ENCODE measurements at regions not wholly inside any gene's neighbourhood (a gene's known extent, or its start where the extent isn't known, plus 50 kb on each side); places are given as distances from the start of the nearest gene placed in this dataset.
"Not testable (repeated sequence)": the region's sequence is repeated elsewhere in the genome, so short reads cannot be mapped to it uniquely, and the experiment has no call there.

DNA sequence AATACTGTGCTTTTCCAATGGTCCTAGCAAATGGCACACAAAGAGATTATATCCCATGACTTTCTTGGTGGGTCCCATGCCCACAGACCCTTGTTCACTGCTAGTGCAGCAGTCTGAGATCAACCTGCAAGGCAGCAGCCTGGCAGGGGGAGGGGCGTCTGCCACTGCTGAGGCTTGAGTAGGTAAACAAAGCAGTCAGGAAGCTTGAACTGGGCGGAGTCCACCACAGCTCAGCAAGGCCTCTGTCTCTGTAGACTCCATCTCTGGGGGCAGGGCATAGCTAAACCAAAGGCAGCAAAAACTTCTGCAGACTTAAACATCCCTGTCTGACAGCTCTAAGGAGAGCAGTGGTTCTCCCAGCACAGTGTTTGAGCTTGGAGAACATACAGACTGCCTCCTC, 82.9 kb downstream of the ZNF737 start:
- DNase-seq, result no peak

GRCh38 chr19:20481736-20482135, 83.8 kb downstream of the ZNF737 start:
- DNase-seq, result no peak

- DNase-seq, result no peak
These were observed 86.1 kb downstream of the ZNF737 start for GRCh38 chr19:20479483-20479882.

DNA sequence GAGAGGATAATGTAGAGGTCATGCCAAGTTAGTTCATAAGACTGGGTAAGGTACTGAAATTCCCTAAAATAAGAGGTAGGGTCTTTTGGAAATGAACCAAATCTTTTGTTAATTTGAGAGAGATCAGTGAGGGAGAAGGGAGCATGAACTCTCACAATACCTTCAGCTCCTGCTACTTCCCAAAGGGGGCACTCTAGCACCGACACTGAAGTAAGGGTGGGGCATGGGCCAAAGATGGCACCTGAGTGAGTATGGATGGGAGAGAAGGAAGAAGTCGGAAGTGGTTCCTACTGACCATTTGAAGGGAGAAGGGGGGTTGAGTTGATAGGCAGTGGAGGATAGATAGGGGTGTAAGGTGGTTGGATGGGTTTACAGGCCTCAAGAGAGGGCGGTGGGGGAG, 86.6 kb downstream of the ZNF737 start:
- no peak for DNase-seq

DNA sequence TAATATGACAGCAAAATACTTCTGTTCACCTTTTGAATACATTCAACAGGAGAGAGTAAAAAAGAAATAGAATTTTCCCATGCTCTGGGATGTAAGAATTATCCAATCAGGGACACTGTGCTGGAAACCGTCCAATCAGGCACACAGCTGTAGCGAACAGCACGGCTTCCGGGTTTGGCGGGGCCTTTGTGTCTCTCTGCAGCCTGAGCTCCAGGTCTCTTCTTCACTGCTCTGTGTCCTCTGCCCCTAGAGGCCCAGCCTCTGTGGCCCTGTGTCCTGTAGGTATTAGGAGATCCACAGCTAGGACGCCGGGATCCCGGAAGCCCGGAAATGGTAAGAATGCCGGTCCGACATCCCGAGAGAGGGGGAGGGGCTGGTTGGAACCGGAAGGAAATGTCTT, 92.7 kb downstream of the ZNF737 start:
- no peak for DNase-seq

GRCh38 chr19:20471431-20471830, 94.2 kb downstream of the ZNF737 start:
- DNase-seq, result no peak

- DNase-seq, result no peak
These were observed 95.0 kb downstream of the ZNF737 start for GRCh38 chr19:20470345-20471135.

GRCh38 chr19:20466638-20466990, 99.0 kb downstream of the ZNF737 start:
- DNase-seq, result not testable (repeated sequence)

DNA sequence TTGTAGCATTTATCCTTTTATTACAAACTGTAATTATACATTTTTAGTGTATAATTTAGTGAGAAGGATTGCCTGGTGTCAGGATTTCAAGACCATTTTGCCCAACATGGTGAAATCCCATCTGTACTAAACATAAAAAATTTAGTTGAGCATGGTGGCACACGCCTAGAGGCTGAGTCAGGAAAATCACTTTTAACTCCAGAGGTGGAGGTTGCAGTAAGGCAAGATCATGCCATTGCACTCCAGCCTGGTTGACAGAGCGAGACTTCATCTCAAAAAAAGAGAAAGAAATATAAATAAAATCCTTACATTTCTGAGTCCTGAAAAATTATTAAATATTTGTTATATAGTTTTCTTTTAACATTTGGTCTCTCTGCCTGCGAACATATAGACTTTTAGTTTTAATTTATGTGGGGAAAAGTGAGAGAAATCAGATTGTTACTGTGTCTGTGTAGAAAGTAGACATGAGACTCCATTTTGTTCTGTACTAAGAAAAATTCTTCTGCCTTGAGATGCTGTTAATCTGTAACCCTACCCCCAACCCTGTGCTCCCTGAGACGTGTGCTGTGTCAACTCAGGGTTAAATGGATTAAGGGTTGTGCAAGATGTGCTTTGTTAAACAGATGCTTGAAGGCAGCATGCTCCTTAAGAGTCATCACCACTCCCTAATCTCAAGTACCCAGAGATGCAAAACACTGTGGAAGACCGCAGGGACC, 99.5 kb downstream of the ZNF737 start:
- not testable (repeated sequence) for DNase-seq

- DNase-seq, result no peak
These were observed 112.1 kb downstream of the ZNF737 start for GRCh38 chr19:20453425-20453935.

- DNase-seq, result no peak
These were observed 121.2 kb downstream of the ZNF737 start for GRCh38 chr19:20444202-20444885.

- not testable (repeated sequence) for DNase-seq
These were observed 133.2 kb downstream of the ZNF737 start for GRCh38 chr19:20432266-20432842.

- no peak for DNase-seq
These were observed 133.8 kb downstream of the ZNF737 start for GRCh38 chr19:20431826-20432225.

GRCh38 chr19:20423381-20424197, 142.0 kb downstream of the ZNF737 start:
- DNase-seq, result peak; percentile 75

DNA sequence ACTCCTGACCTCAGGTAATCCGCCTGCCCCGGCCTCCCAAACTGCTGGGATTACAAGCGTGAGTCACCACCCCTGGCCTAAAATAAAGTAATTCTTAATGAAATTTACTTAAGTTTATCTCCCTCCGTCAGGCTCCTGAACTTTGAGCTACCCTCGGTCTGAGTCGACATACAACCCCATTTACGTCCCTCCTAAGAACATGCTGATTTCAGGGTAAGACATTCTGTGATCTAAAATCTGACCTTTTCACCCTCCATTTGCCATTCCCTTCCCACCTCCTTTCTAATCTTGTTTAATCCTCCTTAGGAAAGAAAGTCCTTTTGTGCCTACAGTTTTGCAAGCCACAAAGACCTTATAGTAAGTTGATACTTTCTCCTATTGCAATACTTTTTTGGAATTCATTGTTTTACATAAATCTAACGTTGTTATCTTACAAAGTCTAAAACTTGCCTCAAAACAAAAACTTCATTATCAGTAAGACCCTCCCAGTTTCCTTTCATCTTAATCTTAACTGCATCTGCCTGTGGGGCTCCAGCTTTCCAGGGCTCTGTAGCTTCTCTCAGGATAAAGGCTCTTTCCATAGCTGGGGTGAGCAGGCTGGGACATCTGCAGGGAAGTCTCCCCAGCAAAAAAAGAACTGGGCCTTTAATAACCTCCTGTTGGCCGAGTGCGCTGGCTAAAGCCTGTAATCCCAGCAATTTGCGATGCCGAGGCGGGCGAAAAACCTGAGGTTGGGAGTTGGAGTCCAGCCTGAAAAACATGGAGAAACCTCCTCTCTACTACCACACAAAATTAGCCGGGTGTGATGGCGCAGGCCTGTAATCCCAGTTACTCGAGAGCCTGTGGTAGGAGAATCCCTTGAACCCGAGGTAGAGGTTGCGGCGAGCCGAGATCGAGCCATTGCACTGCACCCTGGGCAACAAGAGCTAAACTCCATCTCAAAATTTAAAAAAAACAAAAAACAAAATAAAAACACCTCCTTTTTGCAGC, 143.1 kb downstream of the ZNF737 start:
- no peak for DNase-seq

DNA sequence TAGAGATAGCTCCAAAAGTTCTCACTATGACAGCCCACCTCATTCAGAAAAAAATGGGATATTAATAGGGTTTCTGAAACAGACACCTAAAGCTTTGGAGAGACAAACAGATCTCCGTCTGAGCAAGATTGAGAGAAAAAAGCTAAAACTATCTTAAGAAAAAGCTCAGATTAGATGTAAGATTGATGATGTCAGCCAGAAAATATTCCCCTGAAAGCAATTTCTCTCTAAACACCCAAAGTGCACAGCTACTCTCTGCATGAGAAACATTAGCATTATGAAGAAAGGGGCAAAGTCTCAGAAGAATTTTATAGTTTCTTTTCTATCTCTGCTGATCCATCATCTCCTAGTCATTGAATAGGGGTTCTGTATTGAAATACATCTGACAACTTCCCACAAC, 148.9 kb downstream of the ZNF737 start:
- no peak for DNase-seq

- no peak for DNase-seq
These were observed 151.5 kb downstream of the ZNF737 start for GRCh38 chr19:20414120-20414519.

DNA sequence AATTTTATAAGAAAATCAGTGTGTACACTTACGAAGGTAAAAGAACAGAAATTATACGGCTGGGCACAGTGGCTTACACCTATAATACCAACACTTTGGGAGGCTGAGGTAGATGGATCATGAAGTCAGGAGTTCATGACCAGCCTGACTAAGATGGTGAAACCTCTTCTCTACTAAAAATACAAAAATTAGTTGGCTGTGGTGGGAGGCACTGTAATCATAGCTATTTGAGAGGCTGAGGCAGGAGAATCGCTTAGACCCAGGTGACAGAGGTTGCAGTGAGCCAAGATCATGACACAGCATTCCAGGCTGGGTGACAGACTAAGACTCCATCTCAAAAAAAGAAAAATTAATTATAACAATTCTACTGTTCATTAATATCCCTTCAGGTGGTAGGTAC, 151.9 kb downstream of the ZNF737 start:
- DNase-seq, result no peak

DNA sequence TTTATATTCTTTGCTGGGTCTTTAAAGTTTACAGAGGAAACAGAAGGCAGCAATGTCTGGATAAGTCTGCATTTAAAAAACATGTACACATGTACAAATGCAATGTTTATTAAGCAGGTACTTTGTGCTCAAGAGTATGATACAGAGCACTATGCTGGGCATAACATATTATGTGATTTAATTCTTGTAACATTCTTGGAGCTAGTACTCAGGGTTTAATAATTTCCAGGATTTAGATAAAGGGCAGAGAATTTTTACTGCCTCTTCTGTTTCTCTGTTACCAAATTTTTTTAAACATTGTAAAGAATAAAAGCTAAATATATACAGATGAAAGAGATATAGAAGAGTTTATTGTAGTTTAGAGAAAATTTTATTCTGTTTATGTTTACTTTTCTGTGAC, 152.7 kb downstream of the ZNF737 start:
- DNase-seq, result no peak

DNA sequence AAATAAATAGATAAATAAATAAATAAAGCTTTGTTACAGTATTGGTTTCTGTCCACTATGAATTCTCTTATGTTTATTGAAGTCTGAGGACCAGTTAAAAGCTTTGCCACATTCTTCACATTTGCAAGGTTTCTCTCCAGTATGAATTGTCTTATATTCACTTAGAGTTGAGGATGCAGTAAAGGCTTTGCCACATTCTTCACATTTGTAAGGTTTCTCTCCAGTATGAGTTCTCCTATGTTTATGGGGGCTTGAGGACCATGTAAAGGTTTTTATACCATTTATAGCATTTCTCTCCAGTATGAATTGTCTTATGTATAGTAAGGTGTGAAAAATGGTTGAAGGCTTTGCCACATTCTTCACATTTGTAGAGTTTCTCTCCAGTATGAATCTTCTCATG, 168.3 kb downstream of the ZNF737 start:
- no peak for DNase-seq

GRCh38 chr19:20388706-20389225, 176.8 kb downstream of the ZNF737 start:
- no peak for DNase-seq
